ENCODE measurements at regions not wholly inside any gene's neighbourhood (a gene's known extent, or its start where the extent isn't known, plus 50 kb on each side); places are given as distances from the start of the nearest gene placed in this dataset.
"Not testable (repeated sequence)": the region's sequence is repeated elsewhere in the genome, so short reads cannot be mapped to it uniquely, and the experiment has no call there.

GRCh38 chr3:144957398-144958101 is 985.9 kb downstream of the DIPK2A start:
- ATAC-seq (replicated peaks) (no peak), DNase-seq (no peak)
- Mint-ChIP-seq H3K9me3 (peaks cover 6 to 21% of the 10 kb centered on the region in 2 donors), H3K27ac (no peak overlapping the region), H3K4me1 (ENCODE audit: low read depth in 2 of 2) (no peaks in the 10 kb centered on the region), H3K4me3 (no peak overlapping the region), H3K36me3 (ENCODE audit: insufficient read depth) (no peaks in the 10 kb centered on the region), H3K27me3 (no peaks in the 10 kb centered on the region)

- Mint-ChIP-seq H3K27me3 (no peaks in the 10 kb centered on the region), H3K9me3 (peaks cover 3 to 7% of the 10 kb centered on the region in 2 donors), H3K4me3 (no peak overlapping the region), H3K36me3 (ENCODE audit: insufficient read depth) (no peaks in the 10 kb centered on the region), H3K27ac (no peak overlapping the region), H3K4me1 (ENCODE audit: low read depth in 2 of 2) (no peaks in the 10 kb centered on the region)
- ATAC-seq (replicated peaks) (no peak), DNase-seq (no peak)
Measured at GRCh38 chr3:144963810-144964209, 992.2 kb downstream of the DIPK2A start.

GRCh38 chr3:144966560-144966959 is 994.9 kb downstream of the DIPK2A start:
- H3K27me3 Mint-ChIP-seq: no peaks in the 10 kb centered on the region
- ATAC-seq (replicated peaks): no peak
- H3K4me1 Mint-ChIP-seq (ENCODE audit: low read depth in 2 of 2): no peaks in the 10 kb centered on the region
- no peak overlapping the region for H3K27ac Mint-ChIP-seq
- no peak overlapping the region for H3K4me3 Mint-ChIP-seq
- no peak for DNase-seq
- no peaks in the 10 kb centered on the region for H3K36me3 Mint-ChIP-seq (ENCODE audit: insufficient read depth)
- peaks cover 4 to 7% of the 10 kb centered on the region in 2 donors for H3K9me3 Mint-ChIP-seq

GRCh38 chr3:144968750-144969350 is 997.2 kb downstream of the DIPK2A start:
- ATAC-seq (replicated peaks) (no peak), DNase-seq (no peak)
- Mint-ChIP-seq H3K27ac (no peak overlapping the region), H3K27me3 (no peaks in the 10 kb centered on the region), H3K4me3 (no peak overlapping the region), H3K36me3 (ENCODE audit: insufficient read depth) (no peaks in the 10 kb centered on the region), H3K9me3 (peaks cover 0 to 5% of the 10 kb centered on the region in 2 donors), H3K4me1 (ENCODE audit: low read depth in 2 of 2) (no peaks in the 10 kb centered on the region)

- ATAC-seq (replicated peaks); H3K27ac Mint-ChIP-seq; H3K4me1 Mint-ChIP-seq (ENCODE audit: low read depth in 2 of 2); H3K4me3 Mint-ChIP-seq; DNase-seq; H3K36me3 Mint-ChIP-seq (ENCODE audit: insufficient read depth); H3K27me3 Mint-ChIP-seq: not testable (repeated sequence)
- H3K9me3 Mint-ChIP-seq: peaks cover 0 to 12% of the 10 kb centered on the region in 2 donors
Measured at GRCh38 chr3:144984481-144984880, 1012.9 kb downstream of the DIPK2A start.

GRCh38 chr3:144989807-144990206 is 1018.2 kb downstream of the DIPK2A start:
- Mint-ChIP-seq H3K36me3 (ENCODE audit: insufficient read depth) (no peaks in the 10 kb centered on the region), H3K4me3 (no peak overlapping the region), H3K27ac (no peak overlapping the region), H3K27me3 (no peaks in the 10 kb centered on the region), H3K9me3 (peaks cover 5 to 13% of the 10 kb centered on the region in 2 donors), H3K4me1 (ENCODE audit: low read depth in 2 of 2) (no peaks in the 10 kb centered on the region)
- DNase-seq (no peak), ATAC-seq (replicated peaks) (no peak)

GRCh38 chr3:144995856-144996255 is 1024.2 kb downstream of the DIPK2A start:
- Mint-ChIP-seq H3K9me3 (peaks cover 6 to 31% of the 10 kb centered on the region in 2 donors), H3K27ac (no peak overlapping the region), H3K4me1 (ENCODE audit: low read depth in 2 of 2) (no peaks in the 10 kb centered on the region), H3K27me3 (no peaks in the 10 kb centered on the region), H3K4me3 (no peak overlapping the region), H3K36me3 (ENCODE audit: insufficient read depth) (no peaks in the 10 kb centered on the region)
- ATAC-seq (replicated peaks) (no peak), DNase-seq (no peak)

- ATAC-seq (replicated peaks): no peak
- H3K27ac Mint-ChIP-seq: no peak overlapping the region
- H3K27me3 Mint-ChIP-seq: no peaks in the 10 kb centered on the region
Measured at GRCh38 chr3:145005427-145005826, 1033.8 kb downstream of the DIPK2A start.

GRCh38 chr3:145006271-145006670 is 1034.6 kb downstream of the DIPK2A start:
- H3K4me3 Mint-ChIP-seq: no peak overlapping the region
- ATAC-seq (replicated peaks): no peak
- no peak overlapping the region for H3K27ac Mint-ChIP-seq
- H3K36me3 Mint-ChIP-seq (ENCODE audit: insufficient read depth): peaks cover under 1% of the 10 kb centered on the region
- no peak for DNase-seq
- H3K4me1 Mint-ChIP-seq (ENCODE audit: low read depth in 2 of 2): no peaks in the 10 kb centered on the region
- H3K9me3 Mint-ChIP-seq: peaks cover 0 to 3% of the 10 kb centered on the region in 2 donors
- H3K27me3 Mint-ChIP-seq: no peaks in the 10 kb centered on the region

More at GRCh38 chr3:145005427-145005826, 1033.8 kb downstream of the DIPK2A start:
- DNase-seq: no peak
- no peaks in the 10 kb centered on the region for H3K4me1 Mint-ChIP-seq (ENCODE audit: low read depth in 2 of 2)
- peaks cover 0 to 5% of the 10 kb centered on the region in 2 donors for H3K9me3 Mint-ChIP-seq
- no peaks in the 10 kb centered on the region for H3K36me3 Mint-ChIP-seq (ENCODE audit: insufficient read depth)
- H3K4me3 Mint-ChIP-seq: no peak overlapping the region

- ATAC-seq (replicated peaks): no peak
- Mint-ChIP-seq H3K4me1 (ENCODE audit: low read depth in 2 of 2) (no peaks in the 10 kb centered on the region), H3K36me3 (ENCODE audit: insufficient read depth) (peaks cover 5% of the 10 kb centered on the region), H3K27me3 (no peaks in the 10 kb centered on the region), H3K27ac (no peak overlapping the region), H3K9me3 (peaks cover 2 to 7% of the 10 kb centered on the region in 2 donors), H3K4me3 (no peak overlapping the region)
- no peak for DNase-seq
Measured at GRCh38 chr3:145013931-145014330, 1042.3 kb downstream of the DIPK2A start.

- Mint-ChIP-seq H3K27ac (no peak overlapping the region), H3K36me3 (ENCODE audit: insufficient read depth) (peaks cover 5% of the 10 kb centered on the region), H3K4me3 (no peak overlapping the region), H3K27me3 (no peaks in the 10 kb centered on the region), H3K9me3 (peaks cover 2 to 7% of the 10 kb centered on the region in 2 donors), H3K4me1 (ENCODE audit: low read depth in 2 of 2) (no peaks in the 10 kb centered on the region)
- DNase-seq: no peak
- ATAC-seq (replicated peaks): no peak
Measured at GRCh38 chr3:145015253-145015652, 1043.6 kb downstream of the DIPK2A start.

- ATAC-seq (replicated peaks): no peak
- Mint-ChIP-seq H3K4me1 (ENCODE audit: low read depth in 2 of 2) (no peaks in the 10 kb centered on the region), H3K4me3 (no peak overlapping the region), H3K9me3 (peaks cover 2 to 18% of the 10 kb centered on the region in 2 donors), H3K27me3 (no peaks in the 10 kb centered on the region), H3K27ac (no peak overlapping the region), H3K36me3 (ENCODE audit: insufficient read depth) (peaks cover 2% of the 10 kb centered on the region)
- no peak for DNase-seq
Measured at GRCh38 chr3:145017959-145018358, 1046.3 kb downstream of the DIPK2A start.

GRCh38 chr3:145022447-145022846 is 1050.8 kb downstream of the DIPK2A start:
- ATAC-seq (replicated peaks) (no peak), DNase-seq (no peak)
- Mint-ChIP-seq H3K4me1 (ENCODE audit: low read depth in 2 of 2) (no peaks in the 10 kb centered on the region), H3K9me3 (peaks cover 5 to 26% of the 10 kb centered on the region in 2 donors), H3K4me3 (no peak overlapping the region), H3K27ac (no peak overlapping the region), H3K27me3 (no peaks in the 10 kb centered on the region), H3K36me3 (ENCODE audit: insufficient read depth) (no peaks in the 10 kb centered on the region)

- no peaks in the 10 kb centered on the region for H3K4me1 Mint-ChIP-seq (ENCODE audit: low read depth in 2 of 2)
- no peak overlapping the region for H3K27ac Mint-ChIP-seq
- DNase-seq (no peak), ATAC-seq (replicated peaks) (no peak)
- H3K4me3 Mint-ChIP-seq: no peak overlapping the region
- peaks cover 6 to 26% of the 10 kb centered on the region in 2 donors for H3K9me3 Mint-ChIP-seq
- H3K27me3 Mint-ChIP-seq: no peaks in the 10 kb centered on the region
- no peaks in the 10 kb centered on the region for H3K36me3 Mint-ChIP-seq (ENCODE audit: insufficient read depth)
Measured at GRCh38 chr3:145024700-145025099, 1053.1 kb downstream of the DIPK2A start.
